Stimulated activated CD8-positive, alpha-beta memory T cell treated with anti-CD3 and anti-CD28 coated beads, Interleukin-12 subunit alpha, Interleukin-12 subunit beta, amount 100 ng/mL, for 24 hours (primary cell): ENCODE measurements at regions not wholly inside any gene's neighbourhood (a gene's known extent, or its start where the extent isn't known, plus 50 kb on each side); places are given as distances from the start of the nearest gene placed in this dataset.
"Not testable (repeated sequence)": the region's sequence is repeated elsewhere in the genome, so short reads cannot be mapped to it uniquely, and the experiment has no call there.

Experiments used
- DNase-seq: peaks from one replicate; pipeline ENCODE4 v3.0.0-alpha.2; 2020; ENCODE audit errors: extremely low read depth

DNA sequence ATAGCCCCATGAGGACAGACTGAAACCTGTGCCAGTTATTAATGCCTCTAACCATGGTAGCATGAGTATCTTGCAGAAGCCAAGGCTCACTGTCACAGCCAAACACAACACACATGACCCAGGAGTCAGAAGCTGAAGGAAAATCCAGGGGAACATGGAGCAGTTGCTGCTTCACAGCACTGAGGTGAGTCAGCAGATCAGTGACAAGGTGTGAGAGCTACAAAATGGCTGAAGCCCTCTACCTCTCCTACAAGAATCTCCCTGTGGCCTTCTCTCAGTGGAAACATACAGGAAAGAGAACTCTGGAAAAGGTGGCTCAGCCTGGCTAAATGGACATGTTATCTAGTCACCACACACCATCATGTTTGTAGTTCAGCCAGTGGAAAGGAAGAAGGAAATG, 93.5 kb downstream of the NAB1 start:
- DNase-seq = no peak

GRCh38 chr2:190744041-190744440, 95.2 kb downstream of the NAB1 start:
- DNase-seq = no peak

DNA sequence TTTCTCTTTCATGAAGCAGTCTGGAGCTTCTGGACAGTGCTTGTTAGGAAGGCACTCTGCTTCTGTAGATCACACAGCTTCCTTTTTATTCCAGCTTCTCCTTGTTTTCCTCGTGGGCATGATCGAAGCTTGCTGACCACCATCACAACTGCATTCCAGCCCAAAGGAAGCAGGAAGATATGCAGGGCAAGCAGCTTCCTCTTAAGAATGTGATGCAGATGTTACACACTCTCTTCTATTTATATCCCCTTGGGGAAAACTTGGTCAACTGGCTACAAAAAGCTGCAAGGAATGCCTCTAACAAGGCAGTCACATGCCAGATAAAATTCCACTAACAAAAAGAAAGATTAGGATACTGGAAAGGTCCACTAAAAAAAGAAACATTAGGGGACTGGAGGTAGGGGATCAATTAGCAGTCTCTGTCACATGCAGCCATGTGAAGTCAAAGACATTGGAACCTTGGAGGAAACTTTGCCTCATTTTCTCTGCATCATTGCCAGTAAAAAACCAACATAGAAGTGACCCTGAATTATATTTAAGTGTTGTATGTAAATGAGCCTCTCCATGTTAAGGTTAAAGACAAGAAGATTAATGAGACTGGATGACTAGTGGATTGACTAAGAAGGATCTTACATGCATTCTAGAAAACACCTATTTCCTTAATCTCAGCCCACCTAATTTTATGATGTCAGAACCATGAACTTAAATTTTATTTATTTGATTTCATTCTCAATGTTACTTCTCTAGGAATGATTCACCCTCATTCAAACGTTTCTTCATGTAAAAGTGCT, 98.3 kb downstream of the NAB1 start:
- DNase-seq = no peak

DNA sequence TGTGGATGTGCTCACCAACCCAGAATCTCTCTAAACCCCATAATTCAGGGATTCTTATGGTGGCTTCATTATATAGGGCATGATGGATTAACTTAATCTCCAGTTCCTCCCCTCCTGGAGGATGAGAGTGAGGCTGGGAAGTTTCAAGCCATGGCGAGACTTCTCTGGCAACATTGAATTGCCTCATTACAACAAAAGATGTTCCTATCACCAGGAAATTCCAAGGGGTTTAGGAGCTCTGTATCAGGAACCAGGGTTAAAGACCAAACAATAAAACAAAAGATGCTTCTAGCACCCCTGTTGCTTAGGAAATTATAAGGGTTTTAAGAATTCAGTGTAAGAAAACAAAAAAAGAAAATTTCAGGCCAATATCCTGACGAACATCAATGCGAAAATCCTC, 100.1 kb downstream of the NAB1 start:
- no peak for DNase-seq

GRCh38 chr2:190755772-190756415, 107.0 kb downstream of the NAB1 start:
- no peak for DNase-seq

DNA sequence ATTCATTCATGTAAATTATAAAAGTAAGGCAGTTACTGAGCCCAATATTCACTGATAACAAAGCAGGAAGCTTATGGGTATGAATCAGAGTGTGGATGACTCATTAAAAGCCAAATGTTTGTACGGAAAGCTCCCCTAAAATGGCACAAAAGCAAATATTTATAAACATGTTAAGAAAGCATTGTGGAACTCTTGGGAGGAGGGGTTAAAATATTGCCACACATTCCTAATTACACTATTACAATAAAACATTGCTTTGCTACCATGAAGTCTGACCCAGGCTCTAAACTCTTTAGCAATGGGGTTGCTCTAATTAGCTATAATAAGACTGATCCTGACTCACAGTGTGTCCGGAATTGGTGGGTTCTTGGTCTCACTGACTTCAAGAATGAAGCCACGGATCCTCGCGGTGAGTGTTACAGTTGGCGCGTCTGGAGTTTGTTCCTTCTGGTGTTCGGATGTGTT, 110.9 kb downstream of the NAB1 start:
- DNase-seq = no peak

GRCh38 chr2:190760353-190761150, 111.7 kb downstream of the NAB1 start:
- DNase-seq = not testable (repeated sequence)

DNA sequence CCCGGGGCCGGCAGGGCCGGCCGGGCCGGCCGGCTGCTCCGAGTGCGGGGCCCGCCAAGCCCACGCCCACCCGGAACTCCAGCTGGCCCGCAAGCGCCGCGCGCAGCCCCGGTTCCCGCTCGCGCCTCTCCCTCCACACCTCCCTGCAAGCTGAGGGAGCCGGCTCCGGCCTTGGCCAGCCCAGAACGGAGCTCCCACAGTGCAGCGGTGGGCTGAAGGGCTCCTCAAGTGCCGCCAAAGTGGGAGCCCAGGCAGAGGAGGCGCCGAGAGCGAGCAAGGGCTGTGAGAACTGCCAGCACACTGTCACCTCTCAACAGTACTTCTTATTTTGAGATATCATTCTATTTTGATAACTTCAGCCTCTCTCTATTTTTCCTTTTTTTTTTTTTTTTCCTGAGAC, 112.3 kb downstream of the NAB1 start:
- not testable (repeated sequence) for DNase-seq

DNA sequence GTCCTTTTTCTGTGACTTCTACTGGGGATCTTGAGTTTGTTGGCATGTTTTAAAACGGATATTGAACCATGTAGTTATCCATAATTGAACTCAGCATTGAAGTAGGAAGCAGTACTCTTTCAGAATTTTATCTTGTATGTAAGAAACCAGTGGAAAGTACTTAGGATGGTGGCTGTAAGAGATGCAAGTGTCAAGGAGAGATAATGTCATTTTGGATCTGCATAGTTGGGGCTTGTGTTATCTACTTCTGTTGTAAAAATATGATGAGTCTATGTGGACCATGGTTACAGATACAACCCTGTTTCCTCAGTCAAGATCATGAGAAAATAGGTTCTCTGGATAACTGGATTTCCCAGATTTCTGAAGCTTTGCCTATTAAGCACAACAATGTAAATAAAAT, 113.7 kb downstream of the NAB1 start:
- DNase-seq = no peak

DNA sequence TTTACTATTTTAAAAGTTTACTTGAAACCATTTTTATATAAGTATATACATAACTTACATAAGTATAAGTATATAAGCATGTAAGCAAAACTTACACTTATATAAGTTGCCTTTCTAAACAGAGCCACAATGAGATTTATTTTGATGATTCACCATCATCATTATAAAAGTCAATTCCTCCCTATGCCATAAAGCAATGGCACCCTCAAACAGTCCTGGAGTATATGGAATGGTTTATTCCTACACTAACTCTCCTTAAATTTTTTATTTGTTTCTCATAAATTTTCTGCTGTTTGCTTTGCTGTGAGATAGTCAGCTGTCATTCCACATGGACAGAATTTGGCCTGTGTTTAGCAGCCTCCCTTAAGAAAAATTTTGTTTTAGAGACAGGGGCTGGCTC, 114.2 kb downstream of the NAB1 start:
- no peak for DNase-seq

- DNase-seq = no peak
Observed at GRCh38 chr2:190763901-190764514, 115.1 kb downstream of the NAB1 start.

- DNase-seq = no peak
Observed at GRCh38 chr2:190765386-190766173, 115.0 kb upstream of the GLS start.

DNA sequence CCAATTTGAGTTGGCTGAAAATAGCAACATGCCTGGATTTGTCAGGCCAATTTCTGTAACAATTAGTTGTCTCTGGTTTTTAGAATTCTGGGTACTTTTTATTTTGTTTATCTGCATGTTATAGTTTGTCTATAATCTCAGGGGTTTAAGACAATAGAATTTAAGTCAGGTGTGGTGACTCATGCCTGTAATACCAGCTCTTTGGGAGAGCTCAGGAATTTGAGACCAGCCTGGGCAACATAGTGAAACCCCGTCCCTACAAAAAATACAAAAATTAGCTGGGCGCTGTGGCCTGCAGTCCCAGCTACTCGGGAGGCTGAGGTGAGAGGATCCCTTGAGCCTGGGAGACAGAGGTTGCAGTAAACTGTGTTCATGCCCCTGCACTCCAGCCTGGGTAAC, 114.4 kb upstream of the GLS start:
- DNase-seq = no peak

DNA sequence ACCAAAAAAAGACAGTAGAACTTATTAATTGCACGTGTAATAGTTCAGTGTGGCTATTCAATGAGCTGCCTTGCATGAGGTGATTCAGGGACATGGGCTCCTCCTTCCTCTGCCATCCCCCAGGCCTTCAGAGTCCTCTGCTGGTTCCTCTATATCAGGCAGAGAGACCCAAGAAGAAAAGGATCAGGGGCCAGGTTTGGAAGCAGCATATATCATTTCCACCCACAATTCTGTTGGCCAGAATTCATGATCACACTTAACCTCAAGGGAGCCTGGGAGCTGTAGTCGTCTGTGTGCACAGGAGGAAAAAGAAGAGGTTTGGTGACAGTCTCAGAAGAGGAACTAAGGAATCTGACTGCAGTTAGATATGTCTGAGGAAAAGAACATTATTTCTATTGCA, 114.0 kb upstream of the GLS start:
- no peak for DNase-seq

- no peak for DNase-seq
Observed at GRCh38 chr2:190767821-190768220, 112.8 kb upstream of the GLS start.

GRCh38 chr2:190769258-190769657, 111.4 kb upstream of the GLS start:
- no peak for DNase-seq

DNA sequence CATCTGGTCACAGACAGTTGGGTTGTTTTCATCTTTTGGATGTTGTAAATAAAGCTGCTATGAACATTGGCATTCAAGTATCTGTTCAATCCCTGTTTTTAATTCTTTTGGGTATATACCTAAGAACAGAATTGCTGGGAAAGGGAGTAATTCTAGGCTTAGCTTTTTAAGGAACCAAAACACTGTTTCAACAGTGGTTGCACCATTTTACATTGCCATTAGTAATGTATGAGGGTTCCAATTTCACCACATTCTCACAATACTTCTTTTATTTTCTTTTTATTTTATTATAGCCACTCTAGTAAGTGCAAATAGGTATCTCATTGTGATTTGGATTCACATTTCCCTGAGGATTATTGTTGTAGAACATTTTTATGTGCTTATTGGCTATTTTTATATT, 108.9 kb upstream of the GLS start:
- DNase-seq = no peak

GRCh38 chr2:190780594-190780993, 100.0 kb upstream of the GLS start:
- no peak for DNase-seq

DNA sequence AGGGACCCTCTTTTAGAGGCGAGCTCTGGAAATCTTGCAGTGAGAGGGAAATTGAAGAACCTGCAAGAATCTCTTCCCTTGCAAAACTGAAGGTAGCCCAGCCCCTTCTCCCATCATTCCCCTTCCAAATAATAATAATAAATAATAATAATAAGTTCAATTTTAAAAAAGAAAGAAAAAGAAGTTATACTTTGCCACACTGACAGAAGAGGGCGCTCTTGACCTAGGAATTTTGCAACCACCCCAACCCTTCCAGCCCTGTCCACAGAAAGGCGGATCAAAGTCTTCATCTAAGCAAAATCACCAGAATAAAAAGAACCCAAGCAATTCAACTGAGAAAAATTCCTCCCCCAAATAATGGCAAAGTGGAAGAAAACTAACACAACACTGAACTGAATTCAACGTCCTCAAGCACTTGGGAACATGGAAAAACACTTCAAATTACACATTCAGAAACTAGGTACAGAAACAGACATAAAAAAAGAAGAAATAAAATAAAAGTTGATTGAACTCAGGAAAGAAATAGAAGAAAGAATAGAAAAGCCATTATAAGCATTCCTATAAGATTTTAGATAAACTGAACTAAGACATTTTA, 98.9 kb upstream of the GLS start:
- no peak for DNase-seq

DNA sequence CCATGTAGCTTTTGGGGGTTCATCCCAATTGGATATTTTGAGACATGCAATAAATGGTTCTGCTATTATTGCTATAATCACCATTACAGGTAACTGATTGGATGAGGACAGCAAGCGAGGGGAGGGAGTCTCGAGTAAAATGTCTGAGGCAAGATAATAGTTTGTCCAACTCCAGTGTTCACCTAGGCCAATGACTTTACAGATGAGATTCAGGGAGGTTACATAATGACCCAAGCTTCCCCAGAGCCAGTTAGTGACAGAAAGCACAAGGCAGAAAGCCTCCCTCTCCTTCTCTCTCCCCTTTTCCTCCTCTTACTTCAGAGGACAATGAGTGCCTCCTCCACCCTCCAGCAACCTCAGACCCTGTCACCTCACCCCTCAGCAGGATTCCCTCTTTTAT, 98.4 kb upstream of the GLS start:
- no peak for DNase-seq
